H1 (cell line): ENCODE measurements at regions not wholly inside any gene's neighbourhood (a gene's known extent, or its start where the extent isn't known, plus 50 kb on each side); places are given as distances from the start of the nearest gene placed in this dataset.

ENCODE experiments used
- CTCF ChIA-PET: fragments of 300-600 bp; sonication (Branson Sonifier 250); formaldehyde crosslinking; loops from one replicate; lab custom pipeline; 2021; ENCODE audit not compliant: partially characterized antibody; lab: Charles Lee
- POLR2A ChIA-PET: fragments of 300-600 bp; sonication (Branson Sonifier 250); formaldehyde crosslinking; loops from one replicate; lab custom pipeline; 2021; ENCODE audit warnings: inconsistent platforms; ENCODE audit not compliant: partially characterized antibody; lab: Charles Lee
- DNase-seq, 2 experiments: peaks; one replicate each; pipeline versions ENCODE4 v3.0.0 to v3.0.0-alpha.2; 2010 to 2022; ENCODE audit warnings: low spot score in 2 of 2, low read depth in 1 of 2, mixed read lengths in 1 of 2
- FAIRE-seq: peaks from 2 replicates; lab custom pipeline; 2011; peaks lifted over from hg19 to GRCh38; lab: Jason Lieb, UNC
- H2AFZ ChIP-seq: 2 replicates; pipeline ENCODE4 v1.8.1; 2012; ENCODE audit warnings: low read length, inconsistent platforms
- H2AK5ac ChIP-seq: 2 replicates; pipeline ENCODE4 v1.6.1; 2013; ENCODE audit warnings: low read depth, low read length
- H2BK120ac ChIP-seq: replicated peaks from 2 replicates; pipeline ENCODE3; 2013; ENCODE audit warnings: low read depth, low read length, inconsistent platforms
- H2BK12ac ChIP-seq: 2 replicates; pipeline ENCODE4 v1.6.1; 2013; ENCODE audit warnings: low read depth, low read length
- H2BK15ac ChIP-seq: 2 replicates; pipeline ENCODE4 v1.6.1; 2013; ENCODE audit warnings: low read length
- H2BK20ac ChIP-seq: 2 replicates; pipeline ENCODE4 v1.6.1; 2013; ENCODE audit warnings: low read length
- H2BK5ac ChIP-seq: 2 replicates; pipeline ENCODE4 v1.6.1; 2013; ENCODE audit warnings: low read depth, low read length
- H3K14ac ChIP-seq: 2 replicates; pipeline ENCODE4 v1.6.1; 2013; ENCODE audit warnings: inconsistent platforms; ENCODE audit not compliant: insufficient read length
- H3K18ac ChIP-seq: 2 replicates; pipeline ENCODE4 v1.6.1; 2013; ENCODE audit warnings: low read length; ENCODE audit errors: extremely low read depth
- H3K23ac ChIP-seq: 2 replicates; pipeline ENCODE4 v1.6.1; 2013; ENCODE audit warnings: inconsistent platforms; ENCODE audit not compliant: insufficient read length
- H3K23me2 ChIP-seq: 2 replicates; pipeline ENCODE4 v1.6.1; 2013; ENCODE audit warnings: low read depth, low read length
- H3K27ac ChIP-seq: 2 replicates; pipeline ENCODE4 v1.6.1; 2011; ENCODE audit warnings: low read depth, low read length, inconsistent platforms
- H3K27me3 ChIP-seq, 4 experiments: replicated peaks in 1 of 4; 1 replicate in 1 of 4; 2 replicates in 3 of 4; pipeline versions ENCODE4 v1.6.1 to v1.8.1; 2011 to 2013; ENCODE audit warnings: low read length in 3 of 4, mild to moderate bottlenecking in 3 of 4, inconsistent platforms in 2 of 4, mixed read lengths in 2 of 4, moderate library complexity in 1 of 4; ENCODE audit not compliant: control insufficient read depth in 3 of 4, insufficient read depth in 3 of 4; ENCODE audit errors: extremely low read depth in 1 of 4
- H3K36me3 ChIP-seq, 4 experiments: 2 replicates each; pipeline versions ENCODE4 v1.6.1 to v1.8.1; 2011 to 2013; ENCODE audit warnings: mild to moderate bottlenecking in 4 of 4, low read length in 3 of 4, moderate library complexity in 2 of 4, control low read depth in 1 of 4, inconsistent platforms in 1 of 4; ENCODE audit not compliant: insufficient read depth in 4 of 4, control insufficient read depth in 2 of 4
- H3K4ac ChIP-seq: replicated peaks from 2 replicates; pipeline ENCODE3; 2013; ENCODE audit warnings: low read length, low read depth, mixed read lengths, inconsistent platforms; ENCODE audit not compliant: insufficient read length
- H3K4me1 ChIP-seq, 4 experiments: replicated peaks in 1 of 4; 1 replicate in 1 of 4; 2 replicates in 3 of 4; pipeline versions ENCODE4 v1.6.1 to v1.8.1; 2011 to 2013; ENCODE audit warnings: low read length in 3 of 4, inconsistent platforms in 2 of 4, mixed read lengths in 1 of 4; ENCODE audit not compliant: insufficient read depth in 4 of 4, control insufficient read depth in 3 of 4
- H3K4me2 ChIP-seq, 2 experiments: 2 replicates each; pipeline versions ENCODE4 v1.6.1 to v1.8.1; 2011 to 2013; ENCODE audit warnings: low read depth in 2 of 2, low read length in 2 of 2, control low read depth in 1 of 2, inconsistent platforms in 1 of 2, mild to moderate bottlenecking in 1 of 2; ENCODE audit not compliant: insufficient read depth in 1 of 2
- H3K4me3 ChIP-seq, 4 experiments: fragments of 200-600, 300-600 bp in 1 of 4; sonication (generic), shearing (Covaris generic), sonication (Bioruptor Twin) in 1 of 4; 2 replicates each; pipeline versions ENCODE4 v1.5.1 to v1.8.1; 2011 to 2016; ENCODE audit warnings: low read length in 4 of 4, low read depth in 3 of 4, control low read depth in 2 of 4, inconsistent platforms in 2 of 4, mild to moderate bottlenecking in 2 of 4, mixed read lengths in 1 of 4, moderate library complexity in 1 of 4; ENCODE audit not compliant: insufficient read depth in 2 of 4; ENCODE audit errors: extremely low read depth in 1 of 4
- H3K56ac ChIP-seq: replicated peaks from 2 replicates; pipeline ENCODE3; 2013; ENCODE audit warnings: low read depth, mild to moderate bottlenecking, mixed read lengths, low read length, inconsistent platforms; ENCODE audit not compliant: insufficient read length
- H3K79me1 ChIP-seq: 2 replicates; pipeline ENCODE4 v1.6.1; 2013; ENCODE audit warnings: low read depth, low read length, control low read depth
- H3K79me2 ChIP-seq, 2 experiments: 2 replicates each; pipeline versions ENCODE4 v1.6.1 to v1.8.1; 2012 to 2013; ENCODE audit warnings: low read length in 2 of 2, mild to moderate bottlenecking in 2 of 2, inconsistent platforms in 1 of 2; ENCODE audit not compliant: insufficient read depth in 2 of 2, control insufficient read depth in 1 of 2
- H3K9ac ChIP-seq, 4 experiments: replicated peaks in 1 of 4; 1 replicate in 1 of 4; 2 replicates in 3 of 4; pipeline versions ENCODE4 v1.6.1 to v1.8.1; 2011 to 2013; ENCODE audit warnings: low read depth in 3 of 4, low read length in 3 of 4, control low read depth in 2 of 4, mild to moderate bottlenecking in 2 of 4, moderate library complexity in 2 of 4, inconsistent platforms in 1 of 4; ENCODE audit errors: extremely low read depth in 1 of 4
- H3K9me3 ChIP-seq, 2 experiments: 2 replicates each; pipeline versions ENCODE4 v1.6.1 to v1.8.1; 2012 to 2013; ENCODE audit warnings: mild to moderate bottlenecking in 2 of 2, moderate library complexity in 2 of 2, control low read depth in 1 of 2, inconsistent platforms in 1 of 2, low read depth in 1 of 2, low read length in 1 of 2, mixed read lengths in 1 of 2; ENCODE audit not compliant: insufficient read depth in 2 of 2
- H4K20me1 ChIP-seq, 2 experiments: replicated peaks in 1 of 2; 2 replicates each; pipeline versions ENCODE3 to v1.8.1; 2011 to 2013; ENCODE audit warnings: inconsistent platforms in 2 of 2, low read length in 2 of 2, mild to moderate bottlenecking in 1 of 2; ENCODE audit not compliant: insufficient read depth in 2 of 2, control insufficient read depth in 1 of 2
- H4K5ac ChIP-seq: 2 replicates; pipeline ENCODE4 v1.6.1; 2013; ENCODE audit warnings: low read length, low read depth, mixed read lengths, inconsistent platforms; ENCODE audit not compliant: insufficient read length
- H4K8ac ChIP-seq: 2 replicates; pipeline ENCODE4 v1.8.0; 2013; ENCODE audit warnings: mild to moderate bottlenecking, moderate library complexity, low read length, inconsistent platforms; ENCODE audit not compliant: insufficient read depth; ENCODE audit errors: extremely low read depth
- H4K91ac ChIP-seq: replicated peaks from 2 replicates; pipeline ENCODE3; 2013; ENCODE audit warnings: low read length, mixed read lengths, inconsistent platforms; ENCODE audit not compliant: insufficient read length
- KDM4A ChIP-seq: IDR thresholded peaks from one replicate; pipeline ENCODE4 v1.7.1; 2012; ENCODE audit warnings: low read depth, mild to moderate bottlenecking, moderate library complexity, low read length, inconsistent platforms; ENCODE audit not compliant: severe bottlenecking
- MAX ChIP-seq: IDR thresholded peaks from 2 replicates; pipeline ENCODE4 v1.6.1; 2012; ENCODE audit warnings: inconsistent platforms
- NANOG ChIP-seq: IDR thresholded peaks from 2 replicates; pipeline ENCODE4 v1.6.1; 2011; ENCODE audit warnings: low read length, low read depth, mild to moderate bottlenecking, inconsistent platforms; ENCODE audit not compliant: insufficient read depth, poor library complexity, severe bottlenecking
- NRF1 ChIP-seq: IDR thresholded peaks from 2 replicates; pipeline ENCODE4 v1.6.1; 2011; ENCODE audit warnings: mild to moderate bottlenecking, low read depth, low read length, improper control_type of control experiment
- POLR2AphosphoS5 ChIP-seq: IDR thresholded peaks from 2 replicates; pipeline ENCODE4 v1.6.1; 2011; ENCODE audit warnings: low read depth, low read length
- RFX5 ChIP-seq: IDR thresholded peaks from 2 replicates; pipeline ENCODE4 v1.6.1; 2011; ENCODE audit warnings: low read depth, low read length, improper control_type of control experiment, borderline replicate concordance
- SUZ12 ChIP-seq: fragments of 200-600 bp; sonication (generic); IDR thresholded peaks from 2 replicates; pipeline ENCODE4 v1.6.1; 2012; ENCODE audit warnings: mild to moderate bottlenecking, inconsistent platforms, low read length, moderate library complexity, mixed read lengths
- TAF1 ChIP-seq: IDR thresholded peaks from 2 replicates; pipeline ENCODE4 v1.6.1; 2011; ENCODE audit warnings: mild to moderate bottlenecking, low read depth, low read length
- WGBS, 2 experiments: shearing (Covaris generic) in 1 of 2; methylation state at CpG; one replicate each; pipeline versions ENCODE4 v1.1.6 to v1.1.7; 2013 to 2015; ENCODE audit warnings: low lambda C conversion rate in 2 of 2, mixed read lengths in 2 of 2, inconsistent platforms in 1 of 2, low coverage in 1 of 2, missing lambda C conversion rate in 1 of 2; ENCODE audit not compliant: insufficient replicate concordance in 2 of 2, insufficient coverage in 1 of 2, insufficient read length in 1 of 2; ENCODE audit errors: extremely low coverage in 1 of 2, missing lambda C conversion rate in 1 of 2; 5-methylcytosine and 5-hydroxymethylcytosine counted together

GRCh38 chrX:20686256-20686655 is 419.5 kb upstream of the RPS6KA3 start:
- H3K4me1 ChIP-seq, result no peaks in the 10 kb centered on the region
- no peak overlapping the region for H2BK20ac ChIP-seq
- no peak overlapping the region for H4K5ac ChIP-seq
- H3K9me3 ChIP-seq, result no peaks in the 10 kb centered on the region
- no peaks in the 10 kb centered on the region for H3K79me2 ChIP-seq
- FAIRE-seq, result no peak
- WGBS, 2 experiments, result 92% methylated on average over 3 of the region's 7 CpGs; no CpG with 5 or more reads in 1 of the 2 experiments
- H3K56ac ChIP-seq, result no peak overlapping the region
- H4K91ac ChIP-seq, result no peak overlapping the region
- no peak overlapping the region for H3K4me3 ChIP-seq
- ChIA-PET CTCF (no interaction called here), POLR2A (no interaction called here)
- H3K4me2 ChIP-seq, result no peak overlapping the region
- H2BK15ac ChIP-seq, result no peak overlapping the region
- no peak overlapping the region for H3K9ac ChIP-seq
- no peak overlapping the region for H2BK120ac ChIP-seq
- no peak overlapping the region for H2AK5ac ChIP-seq
- no peak overlapping the region for H2BK5ac ChIP-seq
- H3K27ac ChIP-seq, result no peak overlapping the region
- H3K27me3 ChIP-seq, result no peaks in the 10 kb centered on the region
- H3K23me2 ChIP-seq, result no peaks in the 10 kb centered on the region
- H2BK12ac ChIP-seq, result no peak overlapping the region
- no peak overlapping the region for H3K4ac ChIP-seq
- no peak overlapping the region for H2AFZ ChIP-seq
- H4K8ac ChIP-seq, result no peak overlapping the region
- no peak for DNase-seq
- H3K18ac ChIP-seq, result no peak overlapping the region
- H3K36me3 ChIP-seq, result no peaks in the 10 kb centered on the region
- no peak overlapping the region for H3K14ac ChIP-seq
- H3K79me1 ChIP-seq, result no peaks in the 10 kb centered on the region
- H4K20me1 ChIP-seq, result no peaks in the 10 kb centered on the region
- no peak overlapping the region for H3K23ac ChIP-seq
- TF ChIP-seq KDM4A (no peak), SUZ12 (no peak), MAX (no peak), RFX5 (no peak), NANOG (no peak), NRF1 (no peak), TAF1 (no peak), POLR2AphosphoS5 (no peak)
